ENCODE measurements at regions not wholly inside any gene's neighbourhood (a gene's known extent, or its start where the extent isn't known, plus 50 kb on each side); places are given as distances from the start of the nearest gene placed in this dataset.

DNA sequence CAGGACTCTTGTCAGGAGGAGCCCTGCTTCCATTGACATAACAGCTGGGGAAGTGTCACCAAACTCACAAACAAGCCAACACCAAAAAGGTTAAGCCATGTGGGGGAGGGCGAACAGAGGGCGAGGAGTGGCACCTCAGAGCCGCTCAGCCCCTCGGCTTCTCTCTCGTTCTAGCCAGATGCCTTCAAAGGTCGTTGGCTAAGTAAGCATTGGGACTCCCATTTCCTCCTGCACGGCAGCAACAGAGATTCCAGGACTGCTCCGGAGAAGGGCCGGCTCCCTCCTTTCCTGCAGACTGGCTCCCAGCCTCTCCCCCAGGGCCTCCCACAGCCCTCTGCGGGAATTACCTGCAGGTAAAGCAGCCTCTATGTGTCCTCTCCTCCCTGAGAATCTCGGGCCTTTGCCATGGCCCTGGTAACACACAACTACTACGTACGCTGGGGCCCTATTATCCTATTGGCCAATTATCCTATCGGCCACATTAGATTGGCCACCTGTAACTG, 52.1 kb upstream of the RNU6ATAC start (continued):
- TF ChIP-seq EWSR1 (IDR thresholded peaks at IDR 0.05; ENCODE audit: borderline replicate concordance, low read depth, partially characterized antibody) (no peak), ZNF518B (CRISPR knock-in tag; IDR thresholded peaks at IDR 0.05) (no peak), ZNF436 (CRISPR knock-in tag; IDR thresholded peaks at IDR 0.05) (no peak), HMG20B (CRISPR knock-in tag; IDR thresholded peaks at IDR 0.05) (no peak), ZNF174 (CRISPR knock-in tag; IDR thresholded peaks at IDR 0.05) (no peak), ZNF766 (CRISPR knock-in tag; conservative IDR thresholded peaks at IDR 0.05) (no peak), ELK1 (CRISPR knock-in tag; IDR thresholded peaks at IDR 0.05) (no peak), U2AF2 (optimal IDR thresholded peaks at IDR 0.05; ENCODE audit: low read depth, low read length) (no peak), SAFB (IDR thresholded peaks at IDR 0.05; ENCODE audit: borderline replicate concordance, low read depth, low read length) (no peak), BACH1 (tag; IDR thresholded peaks at IDR 0.05) (no peak), NR2C1 (IDR thresholded peaks at IDR 0.05) (no peak), NR2C1 (tag; IDR thresholded peaks at IDR 0.05) (no peak), ZNF695 (CRISPR knock-in tag; IDR thresholded peaks at IDR 0.05) (no peak)
- TF ChIP-seq, protein P1, sequence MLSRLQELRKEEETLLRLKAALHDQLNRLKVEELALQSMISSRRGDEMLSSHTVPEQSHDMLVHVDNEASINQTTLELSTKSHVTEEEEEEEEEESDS (CRISPR knock-in tag; IDR thresholded peaks at IDR 0.05), result no peak
